ENCODE measurements at regions not wholly inside any gene's neighbourhood (a gene's known extent, or its start where the extent isn't known, plus 50 kb on each side); places are given as distances from the start of the nearest gene placed in this dataset.
A peak's percentile ranks its signal among the peaks of the same experiment; 100 is the strongest.

DNA sequence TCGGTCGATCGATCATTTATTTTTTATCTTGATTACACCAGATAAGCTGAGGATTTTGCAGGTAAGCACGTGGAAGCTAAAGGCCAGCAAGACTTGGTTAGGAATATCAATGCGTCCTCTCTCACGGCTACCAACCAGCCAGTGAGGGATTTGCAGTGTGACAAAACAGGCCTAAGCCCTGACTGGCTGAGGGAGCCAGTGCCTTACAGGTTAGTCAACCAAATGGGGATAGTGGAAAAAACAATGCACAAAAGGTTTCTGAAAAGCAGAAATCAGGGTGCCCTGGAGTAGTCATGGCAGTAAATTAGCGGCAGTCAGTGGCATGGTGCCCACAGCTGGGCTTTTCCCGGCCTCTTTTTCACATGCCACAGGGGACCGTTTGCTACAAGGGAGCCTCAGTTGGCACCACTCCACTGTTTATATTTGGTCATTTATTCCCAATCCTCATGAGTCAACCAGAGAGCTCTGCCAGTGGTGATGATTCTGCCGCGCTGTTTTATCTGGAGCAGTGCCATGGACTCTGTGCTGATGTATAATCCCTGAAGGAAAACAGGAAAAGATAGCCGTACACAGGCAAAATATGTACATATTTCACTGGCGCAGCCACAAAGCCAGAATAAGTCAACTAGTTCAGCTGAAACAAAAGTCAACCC, 167.6 kb downstream of the RHOU start:
- Histone ChIP-seq H3K27me3 (no peaks in the 10 kb centered on the region), H3K36me3 (no peaks in the 10 kb centered on the region), H3K27ac (peak overlapping the region; percentile 42 to 81 (median 69)), H3K4me1 (peaks cover 0 to 46% (median 43%) of the 10 kb centered on the region in 4 donors), H3K4me3 (no peak overlapping the region), H3K9me3 (peaks cover 0 to under 1% (median 0%) of the 10 kb centered on the region in 4 donors)
- intact Hi-C loops (cut with DNase I) = loop anchor here (2.0 to 10.0 kb wide), 5 partner anchors 84 to 322 kb away; partner anchors contain the start of gene RHOU
- peak; percentile 95 for DNase-seq
- TF ChIP-seq POLR2AphosphoS5 (IDR thresholded peaks at IDR 0.05) (peak; percentile 51 to 80 (median 72)), POLR2A (IDR thresholded peaks at IDR 0.05) (no peak)
- WGBS, 2 donors = 43 to 68% methylated on average over 13 of the region's 13 CpGs

DNA sequence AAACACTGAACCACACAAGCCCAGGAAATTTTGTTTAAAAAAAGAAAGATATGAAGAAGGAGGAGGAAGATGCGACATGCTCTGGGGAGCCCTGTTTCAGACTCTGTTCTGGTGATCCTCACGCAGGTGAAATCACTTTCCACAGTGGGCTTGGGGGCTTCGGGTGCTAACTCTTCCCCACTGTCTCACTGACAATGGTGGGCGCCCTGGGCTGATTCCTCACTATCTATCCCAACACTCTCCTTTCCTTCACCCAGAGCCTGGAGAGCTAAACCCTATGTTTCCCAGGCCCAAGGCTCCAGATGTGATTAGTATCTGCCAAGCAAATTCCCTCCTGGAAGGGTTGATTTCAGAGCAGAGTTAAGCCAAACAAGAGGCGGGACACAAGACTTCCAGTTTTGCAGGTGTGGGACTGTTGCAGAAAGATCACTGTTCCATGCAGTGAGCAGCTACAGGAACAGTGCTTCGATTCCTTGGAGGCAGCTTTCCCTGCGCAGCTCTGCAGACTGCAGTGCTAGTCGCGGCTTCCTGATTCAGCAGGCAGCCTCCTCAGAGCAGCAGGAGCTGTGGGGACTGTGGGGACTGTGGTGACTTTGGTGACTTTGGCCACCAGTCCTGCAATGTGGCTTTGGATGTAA, 168.3 kb downstream of the RHOU start:
- Histone ChIP-seq H3K4me1 (peaks cover 0 to 46% (median 43%) of the 10 kb centered on the region in 4 donors), H3K4me3 (no peak overlapping the region), H3K27me3 (no peaks in the 10 kb centered on the region), H3K36me3 (no peaks in the 10 kb centered on the region), H3K27ac (peak overlapping the region; percentile 42 to 81 (median 69)), H3K9me3 (peaks cover 0 to 4% (median 0%) of the 10 kb centered on the region in 4 donors)
- intact Hi-C loops (cut with DNase I) = loop anchor here (2.0 to 10.0 kb wide), 5 partner anchors 84 to 321 kb away; partner anchors contain the start of gene RHOU
- WGBS, 2 donors = 31 to 62% methylated on average over 9 of the region's 9 CpGs
- DNase-seq = no peak
- TF ChIP-seq POLR2A (IDR thresholded peaks at IDR 0.05) (no peak), EP300 (IDR thresholded peaks at IDR 0.05) (no peak), POLR2AphosphoS5 (IDR thresholded peaks at IDR 0.05) (no peak)
- TF ChIP-seq, protein P1, sequence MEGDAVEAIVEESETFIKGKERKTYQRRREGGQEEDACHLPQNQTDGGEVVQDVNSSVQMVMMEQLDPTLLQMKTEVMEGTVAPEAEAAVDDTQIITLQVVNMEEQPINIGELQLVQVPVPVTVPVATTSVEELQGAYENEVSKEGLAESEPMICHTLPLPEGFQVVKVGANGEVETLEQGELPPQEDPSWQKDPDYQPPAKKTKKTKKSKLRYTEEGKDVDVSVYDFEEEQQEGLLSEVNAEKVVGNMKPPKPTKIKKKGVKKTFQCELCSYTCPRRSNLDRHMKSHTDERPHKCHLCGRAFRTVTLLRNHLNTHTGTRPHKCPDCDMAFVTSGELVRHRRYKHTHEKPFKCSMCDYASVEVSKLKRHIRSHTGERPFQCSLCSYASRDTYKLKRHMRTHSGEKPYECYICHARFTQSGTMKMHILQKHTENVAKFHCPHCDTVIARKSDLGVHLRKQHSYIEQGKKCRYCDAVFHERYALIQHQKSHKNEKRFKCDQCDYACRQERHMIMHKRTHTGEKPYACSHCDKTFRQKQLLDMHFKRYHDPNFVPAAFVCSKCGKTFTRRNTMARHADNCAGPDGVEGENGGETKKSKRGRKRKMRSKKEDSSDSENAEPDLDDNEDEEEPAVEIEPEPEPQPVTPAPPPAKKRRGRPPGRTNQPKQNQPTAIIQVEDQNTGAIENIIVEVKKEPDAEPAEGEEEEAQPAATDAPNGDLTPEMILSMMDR (IDR thresholded peaks at IDR 0.05) = no peak

DNA sequence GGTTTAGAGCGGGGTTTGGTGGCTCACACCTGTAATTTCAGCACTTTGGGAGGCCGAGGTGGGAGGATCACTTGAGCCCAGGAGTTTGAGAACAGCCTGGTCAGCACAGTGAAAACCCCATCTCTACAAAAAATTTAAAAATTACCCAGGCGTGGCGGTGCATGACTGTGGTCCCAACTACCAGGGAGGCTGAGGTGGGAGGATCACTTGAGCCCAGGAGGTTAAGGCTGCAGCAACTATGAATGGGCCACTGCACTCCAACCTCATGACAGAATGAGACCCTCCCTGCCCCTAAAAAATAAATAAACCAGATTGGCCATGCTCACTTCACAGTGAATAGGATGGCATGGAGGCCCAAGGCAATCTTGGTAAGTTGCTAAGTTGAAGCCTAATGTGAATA, 168.9 kb downstream of the RHOU start:
- TF ChIP-seq EP300 (IDR thresholded peaks at IDR 0.05) = no peak
- TF ChIP-seq POLR2A (IDR thresholded peaks at IDR 0.05) = no peak
- TF ChIP-seq, protein P1 (IDR thresholded peaks at IDR 0.05) = no peak
- no peak for TF ChIP-seq POLR2AphosphoS5 (IDR thresholded peaks at IDR 0.05)
- H3K27ac ChIP-seq = peak overlapping the region in 1 of 4 donors; percentile 81
- peaks cover 0 to 46% (median 43%) of the 10 kb centered on the region in 4 donors for H3K4me1 ChIP-seq
- peaks cover 0 to 4% (median 0%) of the 10 kb centered on the region in 4 donors for H3K9me3 ChIP-seq
- no peaks in the 10 kb centered on the region for H3K36me3 ChIP-seq
- no peaks in the 10 kb centered on the region for H3K27me3 ChIP-seq
- intact Hi-C loops (cut with DNase I) = loop anchor here (5.0 to 10.0 kb wide), 4 partner anchors 83 to 321 kb away; no protein-coding TSS in a partner anchor
- no peak for DNase-seq
- no peak overlapping the region for H3K4me3 ChIP-seq
- 95 to 97% methylated on average over 4 of the region's 4 CpGs for WGBS, 2 donors

DNA sequence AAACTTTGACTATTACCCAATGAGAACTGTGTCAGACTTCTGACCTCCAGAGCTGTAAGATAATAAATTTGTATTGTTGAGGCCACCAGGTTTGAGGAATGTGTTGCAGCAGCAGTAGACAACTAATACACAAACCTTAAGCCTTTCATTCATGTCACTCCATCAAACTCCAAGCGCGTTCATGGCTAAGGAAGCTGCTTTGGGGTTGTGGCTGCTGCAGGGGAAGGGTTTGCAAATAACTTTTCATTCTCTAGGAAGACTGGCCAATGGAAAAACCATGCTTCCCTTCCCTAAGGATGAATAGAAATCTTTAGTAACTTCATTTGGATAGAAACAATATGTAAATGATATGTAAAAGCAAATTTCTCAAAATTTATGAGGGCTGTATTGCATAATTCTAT, 170.4 kb downstream of the RHOU start:
- DNase-seq = no peak
- H3K4me1 ChIP-seq = peaks cover 0 to 33% (median 31%) of the 10 kb centered on the region in 4 donors
- intact Hi-C loops (cut with DNase I) = loop anchor here (10.0 kb wide), 1 partner anchor 319 kb away; no protein-coding TSS in a partner anchor

More for the DNA sequence above, 170.4 kb downstream of the RHOU start:
- WGBS, 2 donors = 96% methylated on average over 2 of the region's 2 CpGs
- H3K9me3 ChIP-seq = peaks cover 0 to 4% (median 0%) of the 10 kb centered on the region in 4 donors
- H3K36me3 ChIP-seq = no peaks in the 10 kb centered on the region
- H3K27ac ChIP-seq = no peak overlapping the region
- H3K4me3 ChIP-seq = no peak overlapping the region
- no peaks in the 10 kb centered on the region for H3K27me3 ChIP-seq
- no peak for TF ChIP-seq EP300 (IDR thresholded peaks at IDR 0.05)
- TF ChIP-seq, protein P1 (IDR thresholded peaks at IDR 0.05) = no peak
- TF ChIP-seq POLR2A (IDR thresholded peaks at IDR 0.05) = no peak

Data from sigmoid colon (tissue), 6 donors.